DND-41 (cell line): ENCODE measurements at regions not wholly inside any gene's neighbourhood (a gene's known extent, or its start where the extent isn't known, plus 50 kb on each side); places are given as distances from the start of the nearest gene placed in this dataset.

Experiments
- CTCF ChIP-seq: IDR thresholded peaks from 2 replicates; pipeline ENCODE4 v1.5.1; 2012; ENCODE audit warnings: borderline replicate concordance, low read length, moderate library complexity, mild to moderate bottlenecking; ENCODE audit not compliant: poor library complexity, severe bottlenecking; ENCODE audit errors: extremely low read depth
- EZH2 ChIP-seq: IDR thresholded peaks from 3 replicates; pipeline ENCODE4 v1.6.1; 2012; ENCODE audit warnings: borderline replicate concordance, low read depth, mild to moderate bottlenecking, moderate library complexity, low read length, inconsistent platforms; ENCODE audit not compliant: severe bottlenecking

GRCh38 chr20:51212816-51213215 lies 189.9 kb upstream of the KCNG1 start:
- TF ChIP-seq CTCF (no peak), EZH2 (no peak)
